ENCODE measurements at regions not wholly inside any gene's neighbourhood (a gene's known extent, or its start where the extent isn't known, plus 50 kb on each side); places are given as distances from the start of the nearest gene placed in this dataset.

GRCh38 chr3:146796078-146796477 is 190.9 kb upstream of the PLSCR5 start:
- no peak for TF ChIP-seq POLR2A (IDR thresholded peaks at IDR 0.05; ENCODE audit: borderline replicate concordance, extremely low read depth, insufficient read depth, insufficient read length)
- TF ChIP-seq POLR2AphosphoS5 (IDR thresholded peaks at IDR 0.05; ENCODE audit: low read depth, low read length) = no peak
- TF ChIP-seq RAD21 (IDR thresholded peaks at IDR 0.05; ENCODE audit: low read depth) = no peak
